HG03460 (cell line): ENCODE measurements at regions not wholly inside any gene's neighbourhood (a gene's known extent, or its start where the extent isn't known, plus 50 kb on each side); places are given as distances from the start of the nearest gene placed in this dataset.

ENCODE experiments used
- ATAC-seq: cut with Tn5 transposase; IDR thresholded peaks from one replicate; pipeline ENCODE4 v1.9.1; 2021; ENCODE audit not compliant: unreplicated experiment

GRCh38 chr1:94708299-94708685, 111.9 kb upstream of the SLC44A3 start:
- no peak for ATAC-seq

GRCh38 chr1:94707321-94708298, 112.5 kb upstream of the SLC44A3 start:
- no peak for ATAC-seq

DNA sequence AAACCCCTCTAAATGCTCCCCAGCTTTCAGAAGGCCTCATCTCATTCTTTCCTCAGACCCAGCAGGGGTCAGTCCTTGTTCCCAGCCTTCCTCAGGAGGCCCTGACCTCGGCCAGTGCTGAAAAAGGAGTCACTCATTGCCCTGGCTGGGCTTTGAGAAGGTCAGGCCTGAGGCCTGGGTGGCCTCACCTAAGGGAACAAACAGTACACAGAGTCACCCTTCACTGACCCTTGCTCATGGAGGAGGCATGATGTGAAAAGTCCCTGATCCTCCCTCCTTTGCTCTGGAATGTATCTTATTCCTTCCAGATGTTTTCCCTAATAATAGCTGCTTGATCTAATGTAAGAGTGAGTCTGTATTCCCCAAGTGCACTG, 117.7 kb upstream of the SLC44A3 start:
- no peak for ATAC-seq

- ATAC-seq, result no peak
Measured at GRCh38 chr1:94701796-94702441, 118.2 kb upstream of the SLC44A3 start.

GRCh38 chr1:94698759-94699502, 121.2 kb upstream of the SLC44A3 start:
- ATAC-seq, result no peak

GRCh38 chr1:94698356-94698755, 121.8 kb upstream of the SLC44A3 start:
- no peak for ATAC-seq

GRCh38 chr1:94697839-94698238, 122.3 kb upstream of the SLC44A3 start:
- no peak for ATAC-seq

- no peak for ATAC-seq
Measured at GRCh38 chr1:94694226-94694915, 125.8 kb upstream of the SLC44A3 start.

DNA sequence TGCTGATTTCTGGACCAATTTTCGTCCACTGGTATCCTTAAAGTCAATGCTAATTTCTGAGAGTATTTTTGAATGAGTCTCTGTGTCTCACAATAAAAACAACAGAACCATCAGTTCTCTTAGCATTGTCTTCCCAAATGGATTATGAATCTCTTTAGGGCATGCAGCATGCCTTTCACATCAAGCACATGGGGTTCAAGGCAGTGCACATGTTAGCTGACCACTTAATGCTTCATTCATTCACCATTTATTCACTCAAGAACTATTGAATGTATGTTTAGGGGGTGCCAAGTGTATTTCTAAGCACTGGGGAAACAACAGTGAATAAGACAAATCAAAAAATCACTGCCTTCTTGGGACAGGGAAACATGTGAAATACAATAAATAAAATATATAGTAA, 126.7 kb upstream of the SLC44A3 start:
- ATAC-seq, result no peak

DNA sequence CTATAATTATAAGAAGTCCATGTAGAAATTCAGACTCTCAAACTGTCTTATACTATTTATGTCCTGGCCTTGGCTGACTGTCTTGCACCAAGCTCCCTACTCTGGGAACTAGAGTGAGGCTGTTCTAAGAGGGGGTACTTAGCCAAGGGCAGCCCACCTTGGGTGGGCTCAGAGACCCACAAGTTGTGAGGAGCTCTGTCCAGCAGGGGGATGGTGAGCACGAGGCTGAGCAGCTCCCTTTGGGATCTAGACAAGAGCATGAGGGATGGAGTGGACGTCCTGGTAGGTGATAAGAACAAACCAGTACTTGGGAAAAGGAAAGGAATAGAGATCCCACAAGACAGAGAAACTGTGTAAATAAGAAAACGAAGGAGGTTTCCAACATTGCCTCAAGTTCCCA, 127.1 kb upstream of the SLC44A3 start:
- no peak for ATAC-seq

GRCh38 chr1:94688646-94689045, 131.5 kb upstream of the SLC44A3 start:
- ATAC-seq, result no peak

- ATAC-seq, result no peak
Measured at GRCh38 chr1:94686882-94687281, 133.3 kb upstream of the SLC44A3 start.

GRCh38 chr1:94684690-94685250, 135.4 kb upstream of the SLC44A3 start:
- ATAC-seq, result no peak

- no peak for ATAC-seq
Measured at GRCh38 chr1:94683886-94684285, 136.3 kb upstream of the SLC44A3 start.

DNA sequence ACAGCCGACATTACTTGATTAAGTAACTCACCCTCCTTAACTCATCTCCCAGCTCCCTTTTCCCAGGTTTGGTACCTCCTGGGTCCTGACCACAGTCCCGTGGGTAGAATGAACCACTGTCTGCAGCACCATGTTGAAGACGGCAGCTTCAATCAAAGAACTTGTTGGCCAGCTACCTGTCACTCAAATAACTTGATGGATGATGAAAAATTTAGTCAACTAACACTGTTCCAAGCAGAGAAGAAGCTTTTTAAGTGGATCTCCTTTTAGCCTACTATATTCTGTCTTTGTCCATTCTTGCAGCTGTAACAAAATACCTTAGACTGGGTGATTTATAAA, 138.4 kb upstream of the F3 start:
- ATAC-seq, result no peak

DNA sequence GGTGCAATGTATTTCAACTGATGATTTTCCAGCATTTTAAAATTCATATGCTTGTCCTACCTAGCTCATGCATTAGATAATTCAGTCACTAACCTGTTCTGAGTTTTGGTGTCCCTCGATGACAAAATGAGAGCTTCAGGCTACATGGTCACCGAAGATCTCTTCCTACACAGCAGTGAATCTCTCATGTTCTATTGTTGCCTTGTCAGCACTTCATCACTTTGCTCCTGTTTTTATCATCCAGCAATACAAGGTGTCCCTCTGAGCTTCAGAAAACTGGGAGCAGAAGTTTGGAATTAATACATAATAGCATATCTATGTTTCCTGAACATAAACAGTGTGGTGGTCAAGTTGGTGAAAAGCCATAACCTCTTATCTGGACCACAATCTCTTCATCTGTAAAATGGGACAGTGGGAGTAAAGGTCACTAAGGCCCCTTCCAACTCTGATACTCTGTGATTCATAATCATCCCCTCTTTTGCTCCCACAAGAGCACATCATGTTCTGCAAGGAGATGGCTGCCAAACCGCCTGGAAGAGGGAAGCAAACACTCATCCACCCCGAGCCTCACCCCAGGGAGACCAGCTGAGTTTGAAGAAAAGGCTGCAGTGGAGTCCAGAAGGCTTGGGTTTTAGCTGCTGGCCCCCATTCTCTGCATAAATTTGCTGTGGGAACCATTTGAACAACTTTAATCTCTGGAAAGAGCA, 137.9 kb upstream of the F3 start:
- ATAC-seq, result no peak

GRCh38 chr1:94678202-94678848, 136.8 kb upstream of the F3 start:
- ATAC-seq, result no peak

GRCh38 chr1:94677714-94678113, 136.2 kb upstream of the F3 start:
- no peak for ATAC-seq

DNA sequence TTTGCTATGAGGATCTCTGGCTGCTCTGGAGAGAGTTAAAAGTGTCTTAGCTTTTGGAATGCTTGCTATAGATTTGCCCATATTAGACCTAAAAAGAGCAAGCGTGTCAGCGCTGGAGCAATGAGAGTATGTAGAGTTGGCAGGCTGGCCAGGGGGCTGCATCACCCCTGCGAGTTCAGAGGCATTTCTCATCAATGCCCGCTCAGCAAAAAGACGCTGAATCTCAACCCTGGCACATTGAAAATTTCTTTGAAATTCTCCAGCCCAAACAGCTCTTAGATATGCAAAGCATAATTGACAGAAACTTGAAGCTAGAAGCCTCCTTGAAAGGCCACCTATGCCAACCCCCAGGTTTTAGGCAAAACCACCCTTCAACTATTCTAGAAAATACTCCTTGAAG, 135.5 kb upstream of the F3 start:
- ATAC-seq, result no peak

DNA sequence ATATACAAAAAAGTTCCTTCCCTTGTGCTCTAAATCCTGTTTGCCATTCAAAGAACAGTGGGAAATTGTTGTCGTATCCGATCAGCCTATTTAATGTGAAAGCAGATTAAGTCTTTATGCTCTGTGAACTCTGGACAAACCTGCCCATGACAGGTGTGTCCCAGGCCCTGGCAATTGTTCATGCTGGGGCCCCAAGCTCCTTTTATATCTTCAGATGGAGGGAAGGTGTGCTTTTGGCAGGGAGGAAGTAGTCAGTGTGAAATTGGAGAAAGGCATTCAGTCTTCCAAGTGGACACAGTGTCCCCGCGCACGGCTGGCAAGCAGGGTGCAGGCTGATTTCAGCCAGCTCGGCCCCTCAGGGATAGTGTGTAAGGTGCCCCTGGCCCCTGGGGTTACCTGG, 135.1 kb upstream of the F3 start:
- ATAC-seq, result no peak
